Sigmoid colon (tissue), 6 donors: ENCODE measurements at regions not wholly inside any gene's neighbourhood (a gene's known extent, or its start where the extent isn't known, plus 50 kb on each side); places are given as distances from the start of the nearest gene placed in this dataset.
"Not testable (repeated sequence)": the region's sequence is repeated elsewhere in the genome, so short reads cannot be mapped to it uniquely, and the experiment has no call there.

ENCODE experiments used
- DNase-seq: peaks from one replicate; pipeline ENCODE4 v3.0.0-alpha.2; 2019
- H3K27ac ChIP-seq, 4 donors: fragments of 200-600 bp; sonication (generic); one replicate each; pipeline ENCODE4 v1.5.1; 2016 to 2019; ENCODE audit warnings: mild to moderate bottlenecking in 1 of 4
- H3K27me3 ChIP-seq, 3 donors: fragments of 200-600 bp; sonication (generic); one replicate each; pipeline ENCODE4 v1.5.1; 2019; ENCODE audit warnings: mild to moderate bottlenecking in 1 of 3
- H3K36me3 ChIP-seq, 4 donors: fragments of 200-600 bp; sonication (generic); one replicate each; pipeline ENCODE4 v1.5.1; 2016 to 2019
- H3K4me1 ChIP-seq, 4 donors: fragments of 200-600 bp; sonication (generic); one replicate each; pipeline ENCODE4 v1.5.1; 2017 to 2019
- H3K4me3 ChIP-seq, 4 donors: fragments of 200-600 bp; sonication (generic); one replicate each; pipeline ENCODE4 v1.5.1; 2017 to 2019; ENCODE audit warnings: mild to moderate bottlenecking in 2 of 4, moderate library complexity in 1 of 4
- H3K9me3 ChIP-seq, 4 donors: fragments of 200-600 bp in 3 of 4; sonication (generic) in 3 of 4; one replicate each; pipeline versions ENCODE4 v1.5.1 to v1.6.1; 2013 to 2019
- EP300 ChIP-seq, 4 donors: sonication (generic); formaldehyde crosslinking; IDR thresholded peaks; one replicate each; pipeline ENCODE4 v1.6.1; 2017; ENCODE audit warnings: antibody characterized with exemption in 4 of 4
- POLR2A ChIP-seq, 2 donors: fragments of 450-650 bp; IDR thresholded peaks; one replicate each; pipeline ENCODE4 v1.6.1; 2016; ENCODE audit warnings: antibody characterized with exemption in 2 of 2, mild to moderate bottlenecking in 2 of 2, moderate library complexity in 2 of 2
- POLR2AphosphoS5 ChIP-seq, 4 donors: sonication (generic); formaldehyde crosslinking; IDR thresholded peaks; one replicate each; pipeline ENCODE4 v1.6.1; 2017; ENCODE audit warnings: antibody characterized with exemption in 4 of 4
- WGBS, 2 donors: extraction: QIAGEN DNeasy Blood & Tissue Kit; methylation state at CpG; one replicate each; pipeline ENCODE4 v1.1.7; 2013; 5-methylcytosine and 5-hydroxymethylcytosine counted together
- intact Hi-C: fragments of 100-400 bp; cut with DNase I; formaldehyde crosslinking; loops from one replicate; pipeline ENCODE4 v1.15.1; 2023
- TF ChIP-seq, protein P1 (sequence below), 4 experiments: fragments of 450-650 bp in 3 of 4; fragments of 200-600 bp in 1 of 4; IDR thresholded peaks; one replicate each; pipeline ENCODE4 v1.5.1; 2016 to 2019; ENCODE audit warnings: antibody characterized with exemption in 4 of 4, mild to moderate bottlenecking in 3 of 4, moderate library complexity in 2 of 4
- donor health status: healthy with polysubstance abuse.
- donor health status: healthy.

DNA sequence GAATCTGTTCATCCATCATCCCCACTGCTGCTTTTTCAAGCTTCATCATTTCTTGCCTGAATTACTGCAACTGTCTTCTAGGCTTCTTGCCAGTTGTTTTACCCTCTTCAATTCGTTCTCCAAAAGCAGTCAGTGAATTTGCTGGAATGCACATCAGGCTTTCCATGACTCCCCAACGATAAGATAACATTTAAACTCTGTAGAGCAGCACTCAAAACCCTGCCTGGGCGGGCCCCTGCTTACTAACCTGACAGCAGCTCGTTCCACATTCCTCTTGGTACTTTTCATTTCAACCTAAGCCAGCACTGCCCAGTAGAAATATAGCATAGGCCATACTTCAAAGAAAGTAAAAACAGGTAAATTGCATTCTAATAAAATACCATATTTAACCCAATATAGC lies 342.9 kb downstream of the SUCLG1 start:
- H3K27ac ChIP-seq, result no peak overlapping the region
- H3K4me1 ChIP-seq, result no peaks in the 10 kb centered on the region
- no peak for DNase-seq
- 65% methylated on average over 4 of the region's 4 CpGs for WGBS, 2 donors
- H3K9me3 ChIP-seq, result no peaks in the 10 kb centered on the region
- no peak overlapping the region for H3K4me3 ChIP-seq
- H3K36me3 ChIP-seq, result no peaks in the 10 kb centered on the region
- TF ChIP-seq, protein P1, sequence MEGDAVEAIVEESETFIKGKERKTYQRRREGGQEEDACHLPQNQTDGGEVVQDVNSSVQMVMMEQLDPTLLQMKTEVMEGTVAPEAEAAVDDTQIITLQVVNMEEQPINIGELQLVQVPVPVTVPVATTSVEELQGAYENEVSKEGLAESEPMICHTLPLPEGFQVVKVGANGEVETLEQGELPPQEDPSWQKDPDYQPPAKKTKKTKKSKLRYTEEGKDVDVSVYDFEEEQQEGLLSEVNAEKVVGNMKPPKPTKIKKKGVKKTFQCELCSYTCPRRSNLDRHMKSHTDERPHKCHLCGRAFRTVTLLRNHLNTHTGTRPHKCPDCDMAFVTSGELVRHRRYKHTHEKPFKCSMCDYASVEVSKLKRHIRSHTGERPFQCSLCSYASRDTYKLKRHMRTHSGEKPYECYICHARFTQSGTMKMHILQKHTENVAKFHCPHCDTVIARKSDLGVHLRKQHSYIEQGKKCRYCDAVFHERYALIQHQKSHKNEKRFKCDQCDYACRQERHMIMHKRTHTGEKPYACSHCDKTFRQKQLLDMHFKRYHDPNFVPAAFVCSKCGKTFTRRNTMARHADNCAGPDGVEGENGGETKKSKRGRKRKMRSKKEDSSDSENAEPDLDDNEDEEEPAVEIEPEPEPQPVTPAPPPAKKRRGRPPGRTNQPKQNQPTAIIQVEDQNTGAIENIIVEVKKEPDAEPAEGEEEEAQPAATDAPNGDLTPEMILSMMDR (IDR thresholded peaks at IDR 0.05), result no peak
- intact Hi-C loops, result no loop called here
- no peaks in the 10 kb centered on the region for H3K27me3 ChIP-seq

DNA sequence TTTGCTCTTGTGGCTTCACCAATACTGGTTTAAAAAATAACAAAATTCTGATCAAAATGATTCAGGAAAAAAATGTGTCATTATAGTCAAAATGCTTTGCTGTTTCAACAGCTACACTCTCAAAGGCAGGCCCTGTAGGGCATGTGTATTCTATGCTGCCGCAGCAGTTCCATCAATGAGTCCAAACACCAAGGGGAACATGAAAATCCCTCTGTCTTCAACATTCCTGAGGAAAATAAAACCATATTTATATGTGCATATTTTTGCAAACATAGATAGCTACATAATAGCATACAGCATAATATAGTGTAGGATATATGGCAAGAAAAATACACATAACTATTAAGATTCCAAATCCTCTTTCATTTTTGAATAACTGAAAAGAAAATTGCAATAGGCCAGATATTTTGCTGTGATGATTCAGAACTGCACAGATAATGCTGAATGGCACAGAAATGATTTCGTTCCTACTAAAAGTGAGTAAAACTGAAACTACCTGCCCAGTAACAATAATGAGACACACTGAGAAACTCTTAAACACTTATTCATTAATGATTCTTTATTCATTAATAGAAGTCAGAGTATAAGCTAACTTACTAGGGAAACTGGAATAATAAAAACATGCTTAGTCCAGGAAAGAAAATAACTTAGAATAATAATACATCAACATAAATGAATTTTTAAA lies 343.8 kb downstream of the SUCLG1 start:
- WGBS, 2 donors, result 44 to 76% methylated on average over 2 of the region's 2 CpGs
- no peak overlapping the region for H3K4me3 ChIP-seq

DNA sequence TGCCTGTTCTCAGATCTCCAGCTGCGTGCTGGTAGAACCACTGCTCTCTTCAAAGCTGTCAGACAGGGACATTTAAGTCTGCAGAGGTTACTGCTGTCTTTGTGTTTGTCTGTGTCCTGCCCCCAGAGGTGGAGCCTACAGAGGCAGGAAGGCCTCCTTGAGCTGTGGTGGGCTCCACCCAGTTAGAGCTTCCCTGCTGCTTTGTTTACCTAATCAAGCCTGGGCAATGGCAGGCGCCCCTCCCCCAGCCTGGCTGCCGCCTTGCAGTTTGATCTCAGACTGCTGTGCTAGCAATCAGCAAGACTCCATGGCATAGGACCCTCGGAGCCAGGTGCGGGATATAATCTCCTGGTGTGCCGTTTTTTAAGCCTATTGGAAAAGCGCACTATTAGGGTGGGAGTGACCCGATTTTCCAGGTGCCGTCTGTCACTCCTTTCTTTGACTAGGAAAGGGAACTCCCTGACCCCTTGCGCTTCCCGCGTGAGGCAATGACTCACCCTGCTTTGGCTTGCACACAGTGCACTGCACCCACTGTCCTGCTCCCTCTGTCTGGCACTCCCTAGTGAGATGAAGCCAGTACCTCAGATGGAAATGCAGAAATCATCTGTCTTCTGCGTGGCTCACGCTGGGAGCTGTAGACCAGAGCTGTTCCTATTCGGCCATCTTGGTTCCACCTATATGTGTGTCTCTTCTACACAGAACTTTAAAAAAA lies 355.1 kb downstream of the SUCLG1 start:
- H3K27me3 ChIP-seq, H3K4me1 ChIP-seq, H3K4me3 ChIP-seq, H3K27ac ChIP-seq, H3K36me3 ChIP-seq, DNase-seq, intact Hi-C loops, H3K9me3 ChIP-seq: not testable (repeated sequence)
- 90 to 94% methylated on average over 15 of the region's 15 CpGs for WGBS, 2 donors

More for the DNA sequence above, 343.8 kb downstream of the SUCLG1 start:
- no peaks in the 10 kb centered on the region for H3K4me1 ChIP-seq
- TF ChIP-seq EP300 (IDR thresholded peaks at IDR 0.05) (no peak), POLR2A (IDR thresholded peaks at IDR 0.05) (no peak), POLR2AphosphoS5 (IDR thresholded peaks at IDR 0.05) (no peak)
- TF ChIP-seq, protein P1 (IDR thresholded peaks at IDR 0.05), result no peak
- H3K27ac ChIP-seq, result no peak overlapping the region
- intact Hi-C loops, result no loop called here
- no peak for DNase-seq
- no peaks in the 10 kb centered on the region for H3K27me3 ChIP-seq
- H3K36me3 ChIP-seq, result no peaks in the 10 kb centered on the region
- no peaks in the 10 kb centered on the region for H3K9me3 ChIP-seq

DNA sequence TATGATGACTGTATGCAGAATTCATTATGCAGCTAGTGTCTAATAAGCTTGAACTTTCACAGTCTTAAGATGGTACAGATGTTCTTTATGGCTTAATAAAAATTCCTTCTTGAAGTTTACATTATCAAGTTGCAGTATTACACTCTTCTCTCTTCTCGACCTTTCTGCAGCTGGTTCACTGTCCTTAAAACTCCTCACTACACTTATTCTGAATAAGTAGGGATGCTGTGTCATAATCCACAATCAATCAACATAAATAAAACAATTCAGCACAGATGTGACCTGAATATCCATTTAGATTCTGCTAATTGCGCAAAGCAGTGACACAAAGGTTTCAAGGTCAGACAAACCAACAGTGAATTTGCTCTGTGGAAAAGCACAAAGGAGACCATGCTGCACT lies 356.8 kb downstream of the SUCLG1 start:
- Histone ChIP-seq H3K4me3 (no peak overlapping the region), H3K27me3 (no peaks in the 10 kb centered on the region), H3K9me3 (peaks cover 0 to 5% (median 2%) of the 10 kb centered on the region in 4 donors), H3K4me1 (no peaks in the 10 kb centered on the region), H3K27ac (no peak overlapping the region), H3K36me3 (no peaks in the 10 kb centered on the region)
- 45 to 69% methylated on average over 2 of the region's 2 CpGs for WGBS, 2 donors
- TF ChIP-seq POLR2A (IDR thresholded peaks at IDR 0.05) (no peak), EP300 (IDR thresholded peaks at IDR 0.05) (no peak), POLR2AphosphoS5 (IDR thresholded peaks at IDR 0.05) (no peak)
- TF ChIP-seq, protein P1 (IDR thresholded peaks at IDR 0.05), result no peak
- intact Hi-C loops, result no loop called here
- DNase-seq, result no peak

DNA sequence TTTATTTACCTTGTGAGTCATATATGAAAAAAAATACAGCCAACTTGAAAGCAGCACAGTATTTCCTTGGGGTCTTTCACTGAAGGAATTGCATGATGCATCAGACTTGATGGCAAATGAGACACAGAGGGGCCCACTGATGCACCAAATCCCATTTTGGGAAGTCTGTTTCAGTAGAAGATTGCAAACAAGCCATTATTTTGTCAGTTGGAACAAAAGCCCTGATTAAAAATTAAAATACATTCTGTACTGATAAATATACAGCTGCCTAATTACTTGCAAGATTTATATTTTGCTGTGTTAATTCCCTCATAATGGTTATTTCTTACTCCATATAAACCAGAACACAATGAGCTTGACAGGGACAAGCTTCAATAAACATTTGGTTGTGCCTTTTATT lies 370.4 kb downstream of the SUCLG1 start:
- Histone ChIP-seq H3K4me3 (no peak overlapping the region), H3K9me3 (no peaks in the 10 kb centered on the region), H3K27ac (no peak overlapping the region), H3K27me3 (no peaks in the 10 kb centered on the region), H3K4me1 (no peaks in the 10 kb centered on the region), H3K36me3 (no peaks in the 10 kb centered on the region)
- intact Hi-C loops, result no loop called here
- DNase-seq, result no peak
- TF ChIP-seq EP300 (IDR thresholded peaks at IDR 0.05) (no peak), POLR2A (IDR thresholded peaks at IDR 0.05) (no peak), POLR2AphosphoS5 (IDR thresholded peaks at IDR 0.05) (no peak)
- TF ChIP-seq, protein P1 (IDR thresholded peaks at IDR 0.05), result no peak
